ENCODE measurements at regions not wholly inside any gene's neighbourhood (a gene's known extent, or its start where the extent isn't known, plus 50 kb on each side); places are given as distances from the start of the nearest gene placed in this dataset.

DNA sequence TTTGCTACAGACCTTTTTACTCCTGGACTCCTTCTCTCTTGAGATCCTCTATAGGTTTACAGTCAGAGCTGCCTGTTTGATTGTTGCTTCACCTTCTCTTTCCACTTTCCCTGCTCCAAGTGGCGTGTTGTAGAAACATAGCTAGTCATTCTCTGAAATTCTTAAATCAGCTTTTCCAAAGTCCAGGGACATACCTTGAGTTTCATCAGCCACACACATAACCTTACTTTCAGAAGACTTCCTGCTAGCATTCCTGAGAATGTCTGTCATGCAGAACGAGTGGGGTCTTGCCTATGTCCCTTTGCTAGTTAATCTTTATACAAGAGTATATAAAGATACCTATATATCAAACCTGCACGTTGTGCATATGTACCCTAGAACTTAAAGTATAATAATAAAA is 230.3 kb upstream of the ZNF462 start:
- no peaks in the 10 kb centered on the region for H4K20me1 ChIP-seq (replicated peaks; ENCODE audit: control insufficient read depth, extremely low read depth, insufficient read depth, low read length)
- no peak overlapping the region for H3K9ac ChIP-seq (replicated peaks; ENCODE audit: extremely low read depth, insufficient read depth, low read length)
- no peaks in the 10 kb centered on the region for H3K79me2 ChIP-seq (ENCODE audit: control insufficient read depth, insufficient read depth, low read length)
- H3K9me1 ChIP-seq (replicated peaks; ENCODE audit: control insufficient read depth, extremely low read depth, insufficient read depth, low read length) = no peaks in the 10 kb centered on the region
- H2AFZ ChIP-seq (ENCODE audit: low read depth, low read length) = no peak overlapping the region
- TF ChIP-seq EZH2 (IDR thresholded peaks at IDR 0.05; ENCODE audit: borderline replicate concordance, low read depth, low read length, severe bottlenecking) (no peak), MYC (IDR thresholded peaks at IDR 0.05; ENCODE audit: low read depth, low read length) (no peak), POLR2A (IDR thresholded peaks at IDR 0.05; ENCODE audit: low read depth, low read length) (no peak), POLR2AphosphoS5 (IDR thresholded peaks at IDR 0.05; ENCODE audit: insufficient read depth, low read depth, low read length) (no peak), GATA2 (IDR thresholded peaks at IDR 0.05; ENCODE audit: insufficient read depth, insufficient read length, low read depth, low read length) (no peak), JUN (IDR thresholded peaks at IDR 0.05; ENCODE audit: borderline replicate concordance, insufficient read depth, insufficient read length, low read depth) (no peak)
- TF ChIP-seq, protein P1, sequence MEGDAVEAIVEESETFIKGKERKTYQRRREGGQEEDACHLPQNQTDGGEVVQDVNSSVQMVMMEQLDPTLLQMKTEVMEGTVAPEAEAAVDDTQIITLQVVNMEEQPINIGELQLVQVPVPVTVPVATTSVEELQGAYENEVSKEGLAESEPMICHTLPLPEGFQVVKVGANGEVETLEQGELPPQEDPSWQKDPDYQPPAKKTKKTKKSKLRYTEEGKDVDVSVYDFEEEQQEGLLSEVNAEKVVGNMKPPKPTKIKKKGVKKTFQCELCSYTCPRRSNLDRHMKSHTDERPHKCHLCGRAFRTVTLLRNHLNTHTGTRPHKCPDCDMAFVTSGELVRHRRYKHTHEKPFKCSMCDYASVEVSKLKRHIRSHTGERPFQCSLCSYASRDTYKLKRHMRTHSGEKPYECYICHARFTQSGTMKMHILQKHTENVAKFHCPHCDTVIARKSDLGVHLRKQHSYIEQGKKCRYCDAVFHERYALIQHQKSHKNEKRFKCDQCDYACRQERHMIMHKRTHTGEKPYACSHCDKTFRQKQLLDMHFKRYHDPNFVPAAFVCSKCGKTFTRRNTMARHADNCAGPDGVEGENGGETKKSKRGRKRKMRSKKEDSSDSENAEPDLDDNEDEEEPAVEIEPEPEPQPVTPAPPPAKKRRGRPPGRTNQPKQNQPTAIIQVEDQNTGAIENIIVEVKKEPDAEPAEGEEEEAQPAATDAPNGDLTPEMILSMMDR (IDR thresholded peaks at IDR 0.05; ENCODE audit: extremely low read depth in 1 of 2, insufficient read depth in 1 of 2, low read depth in 1 of 2, low read length in 2 of 2) = no peak
- CTCF ChIA-PET = no interaction called here
- H3K4me2 ChIP-seq (ENCODE audit: insufficient read depth, low read length) = no peak overlapping the region
- FAIRE-seq (no peak), DNase-seq (ENCODE audit: low read depth, low spot score) (no peak)
- no peaks in the 10 kb centered on the region for H3K27me3 ChIP-seq (ENCODE audit: control insufficient read depth in 2 of 2, insufficient read depth in 2 of 2, low read length in 2 of 2)
- POLR2A ChIA-PET = no interaction called here
- intact Hi-C loops (cut with micrococcal nuclease) (no loop called here), dilution Hi-C loops (cut with MboI; ENCODE audit: extremely low pct_ligation_motif_present, low sequenced_read_pairs) (no loop called here)
- H3K36me3 ChIP-seq (ENCODE audit: control insufficient read depth in 2 of 2, extremely low read depth in 1 of 2, insufficient read depth in 2 of 2, low read length in 2 of 2) = no peaks in the 10 kb centered on the region
- no TSS peak for BruUV-seq (replicated peaks)
- H3K4me3 ChIP-seq (replicated peaks in 1 of 3; ENCODE audit: insufficient read depth in 1 of 3, low read depth in 1 of 3, low read length in 3 of 3) = no peak overlapping the region
- no peak overlapping the region for H3K27ac ChIP-seq (ENCODE audit: insufficient read depth, low read depth, low read length)
- H3K4me1 ChIP-seq (ENCODE audit: control insufficient read depth, extremely low read depth, insufficient read depth, low read length) = no peaks in the 10 kb centered on the region
- no peaks in the 10 kb centered on the region for H3K9me3 ChIP-seq (replicated peaks; ENCODE audit: control insufficient read depth, insufficient read depth, low read length)

DNA sequence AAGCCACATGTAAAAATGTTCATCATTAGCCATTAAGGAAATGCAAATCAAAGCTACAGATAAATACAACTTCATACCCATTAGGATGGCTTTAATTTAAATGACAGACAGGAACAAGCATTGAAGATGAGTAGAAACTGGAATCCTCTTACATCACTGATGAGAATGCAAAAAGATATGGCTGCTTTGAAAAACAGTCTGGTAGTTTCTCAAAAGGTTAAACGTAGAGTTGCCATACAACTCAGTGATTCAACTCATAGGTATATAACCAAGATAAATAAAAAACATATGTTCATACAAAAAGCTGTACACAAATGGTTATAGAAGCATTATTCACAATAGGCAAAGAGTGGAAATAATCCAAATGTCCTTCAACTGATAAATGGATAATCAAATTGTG is 228.8 kb upstream of the ZNF462 start:
- H3K36me3 ChIP-seq (ENCODE audit: control insufficient read depth in 2 of 2, extremely low read depth in 1 of 2, insufficient read depth in 2 of 2, low read length in 2 of 2) = no peaks in the 10 kb centered on the region
- H3K9me3 ChIP-seq (replicated peaks; ENCODE audit: control insufficient read depth, insufficient read depth, low read length) = no peaks in the 10 kb centered on the region
- CTCF ChIA-PET = interaction anchor here (1.4 kb wide), 1 partner anchor 30 kb away, joined by 3 read pairs; no protein-coding TSS in a partner anchor
- no peaks in the 10 kb centered on the region for H3K9me1 ChIP-seq (replicated peaks; ENCODE audit: control insufficient read depth, extremely low read depth, insufficient read depth, low read length)
- no peak overlapping the region for H2AFZ ChIP-seq (ENCODE audit: low read depth, low read length)
- dilution Hi-C loops (cut with MboI; ENCODE audit: extremely low pct_ligation_motif_present, low sequenced_read_pairs) = no loop called here
- no peak overlapping the region for H3K4me2 ChIP-seq (ENCODE audit: insufficient read depth, low read length)
- H3K4me3 ChIP-seq (replicated peaks in 1 of 3; ENCODE audit: insufficient read depth in 1 of 3, low read depth in 1 of 3, low read length in 3 of 3) = no peak overlapping the region
- no peaks in the 10 kb centered on the region for H3K4me1 ChIP-seq (ENCODE audit: control insufficient read depth, extremely low read depth, insufficient read depth, low read length)
- H3K9ac ChIP-seq (replicated peaks; ENCODE audit: extremely low read depth, insufficient read depth, low read length) = no peak overlapping the region
- TF ChIP-seq MYC (IDR thresholded peaks at IDR 0.05; ENCODE audit: low read depth, low read length) (no peak), FOS (IDR thresholded peaks at IDR 0.05; ENCODE audit: borderline replicate concordance, insufficient read depth, low read length) (no peak), GATA2 (IDR thresholded peaks at IDR 0.05; ENCODE audit: insufficient read depth, insufficient read length, low read depth, low read length) (no peak), EZH2 (IDR thresholded peaks at IDR 0.05; ENCODE audit: borderline replicate concordance, low read depth, low read length, severe bottlenecking) (no peak), POLR2AphosphoS5 (IDR thresholded peaks at IDR 0.05; ENCODE audit: insufficient read depth, low read depth, low read length) (no peak), POLR2A (IDR thresholded peaks at IDR 0.05; ENCODE audit: low read depth, low read length) (no peak), JUN (IDR thresholded peaks at IDR 0.05; ENCODE audit: borderline replicate concordance, insufficient read depth, insufficient read length, low read depth) (no peak)
- TF ChIP-seq, protein P2, sequence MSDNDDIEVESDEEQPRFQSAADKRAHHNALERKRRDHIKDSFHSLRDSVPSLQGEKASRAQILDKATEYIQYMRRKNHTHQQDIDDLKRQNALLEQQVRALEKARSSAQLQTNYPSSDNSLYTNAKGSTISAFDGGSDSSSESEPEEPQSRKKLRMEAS (IDR thresholded peaks at IDR 0.05; ENCODE audit: insufficient read depth, insufficient read length) = no peak
- TF ChIP-seq, protein P1 (IDR thresholded peaks at IDR 0.05; ENCODE audit: extremely low read depth in 1 of 2, insufficient read depth in 1 of 2, low read depth in 1 of 2, low read length in 2 of 2) = no peak
- POLR2A ChIA-PET = no interaction called here
- H3K27ac ChIP-seq (ENCODE audit: insufficient read depth, low read depth, low read length) = no peak overlapping the region
- FAIRE-seq (no peak), DNase-seq (ENCODE audit: low read depth, low spot score) (no peak)
- H3K79me2 ChIP-seq (ENCODE audit: control insufficient read depth, insufficient read depth, low read length) = no peaks in the 10 kb centered on the region
- intact Hi-C loops (cut with micrococcal nuclease) = no loop called here
- no peaks in the 10 kb centered on the region for H4K20me1 ChIP-seq (replicated peaks; ENCODE audit: control insufficient read depth, extremely low read depth, insufficient read depth, low read length)
- BruUV-seq (replicated peaks) = no TSS peak
- H3K27me3 ChIP-seq (ENCODE audit: control insufficient read depth in 2 of 2, insufficient read depth in 2 of 2, low read length in 2 of 2) = no peaks in the 10 kb centered on the region
